HG02588 (cell line): ENCODE measurements at regions not wholly inside any gene's neighbourhood (a gene's known extent, or its start where the extent isn't known, plus 50 kb on each side); places are given as distances from the start of the nearest gene placed in this dataset.
"Not testable (repeated sequence)": the region's sequence is repeated elsewhere in the genome, so short reads cannot be mapped to it uniquely, and the experiment has no call there.

Source experiments
- ATAC-seq: cut with Tn5 transposase; IDR thresholded peaks from one replicate; pipeline ENCODE4 v1.9.1; 2021; ENCODE audit warnings: mild to moderate bottlenecking, moderate library complexity; ENCODE audit not compliant: unreplicated experiment

- no peak for ATAC-seq
Measured at GRCh38 chr3:27560484-27561056, 76.4 kb upstream of the SLC4A7 start.

GRCh38 chr3:27559835-27560234, 75.7 kb upstream of the SLC4A7 start:
- no peak for ATAC-seq

- no peak for ATAC-seq
Measured at GRCh38 chr3:27559381-27559780, 75.2 kb upstream of the SLC4A7 start.

- no peak for ATAC-seq
Measured at GRCh38 chr3:27557411-27557810, 73.2 kb upstream of the SLC4A7 start.

GRCh38 chr3:27556887-27557286, 72.7 kb upstream of the SLC4A7 start:
- ATAC-seq, result no peak

GRCh38 chr3:27554706-27555105, 70.5 kb upstream of the SLC4A7 start:
- no peak for ATAC-seq

- ATAC-seq, result no peak
Measured at GRCh38 chr3:27553886-27554540, 69.8 kb upstream of the SLC4A7 start.

GRCh38 chr3:27552708-27553107, 68.5 kb upstream of the SLC4A7 start:
- ATAC-seq, result not testable (repeated sequence)

GRCh38 chr3:27551413-27551812, 67.2 kb upstream of the SLC4A7 start:
- not testable (repeated sequence) for ATAC-seq

GRCh38 chr3:27545061-27545460, 60.9 kb upstream of the SLC4A7 start:
- ATAC-seq, result no peak

- ATAC-seq, result no peak
Measured at GRCh38 chr3:27544372-27544865, 60.2 kb upstream of the SLC4A7 start.

- no peak for ATAC-seq
Measured at GRCh38 chr3:27542476-27542875, 58.3 kb upstream of the SLC4A7 start.

GRCh38 chr3:27540231-27540630, 56.0 kb upstream of the SLC4A7 start:
- no peak for ATAC-seq

- no peak for ATAC-seq
Measured at GRCh38 chr3:27536491-27536890, 52.3 kb upstream of the SLC4A7 start.

- ATAC-seq, result no peak
Measured at GRCh38 chr3:27535809-27536392, 51.7 kb upstream of the SLC4A7 start.

- ATAC-seq, result no peak
Measured at GRCh38 chr3:27533718-27534573, 49.8 kb upstream of the SLC4A7 start.
